Testis (tissue), 2 donors: ENCODE measurements at regions not wholly inside any gene's neighbourhood (a gene's known extent, or its start where the extent isn't known, plus 50 kb on each side); places are given as distances from the start of the nearest gene placed in this dataset.

Experiments used
- DNase-seq: peaks from one replicate; pipeline ENCODE4 v3.0.0-alpha.2; 2019
- H3K27ac ChIP-seq, 2 donors: fragments of 200-600 bp; sonication (generic); one replicate each; pipeline ENCODE4 v1.5.1; 2019
- H3K27me3 ChIP-seq: fragments of 200-600 bp; sonication (generic); one replicate; pipeline ENCODE4 v1.5.1; 2019
- H3K36me3 ChIP-seq: fragments of 200-600 bp; sonication (generic); one replicate; pipeline ENCODE4 v1.5.1; 2017; ENCODE audit warnings: low read depth; ENCODE audit errors: missing control alignments
- H3K4me1 ChIP-seq: fragments of 200-600 bp; sonication (generic); one replicate; pipeline ENCODE4 v1.5.1; 2019
- H3K4me3 ChIP-seq, 2 donors: fragments of 200-600 bp; sonication (generic); one replicate each; pipeline ENCODE4 v1.5.1; 2017 to 2019
- H3K9me3 ChIP-seq: fragments of 200-600 bp; sonication (generic); one replicate; pipeline ENCODE4 v1.5.1; 2017
- POLR2A ChIP-seq: fragments of 450-650 bp; IDR thresholded peaks from one replicate; pipeline ENCODE4 v1.6.1; 2017; ENCODE audit warnings: antibody characterized with exemption, mild to moderate bottlenecking, moderate library complexity
- WGBS, 2 donors: methylation state at CpG; one replicate each; pipeline ENCODE4 v1.1.5; 2018; 5-methylcytosine and 5-hydroxymethylcytosine counted together
- intact Hi-C: fragments of 100-400 bp; cut with DNase I; formaldehyde crosslinking; loops from one replicate; pipeline ENCODE4 v1.15.1; 2023; ENCODE audit warnings: low total_unique reads
- TF ChIP-seq, protein P1 (sequence below), 3 experiments: fragments of 450-650 bp in 2 of 3; fragments of 200-600 bp in 1 of 3; sonication (generic) in 1 of 3; IDR thresholded peaks; one replicate each; pipeline ENCODE4 v1.5.1; 2016 to 2019; ENCODE audit warnings: antibody characterized with exemption in 3 of 3, mild to moderate bottlenecking in 2 of 3, moderate library complexity in 1 of 3

DNA sequence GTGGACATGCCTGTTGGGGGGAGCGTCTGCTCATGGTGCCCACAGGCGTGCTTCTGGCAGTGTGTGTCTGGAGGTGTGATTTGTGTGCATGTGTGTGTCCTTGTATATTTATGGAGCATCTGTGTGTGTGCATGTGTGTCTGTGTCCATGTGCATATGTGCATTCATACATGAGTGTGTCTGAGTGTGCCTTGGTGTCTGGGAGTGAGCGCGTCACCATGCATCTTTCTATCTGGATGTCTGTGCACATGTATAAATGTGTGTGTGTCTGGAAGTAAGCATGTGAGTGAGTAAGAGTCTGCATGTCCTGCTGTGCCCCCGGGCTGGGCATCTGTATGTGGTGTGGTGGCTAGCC, 58.1 kb upstream of the PRR23E start:
- intact Hi-C loops, result no loop called here
- 68% methylated on average over 4 to 5 of the region's 5 CpGs for WGBS, 2 donors
- H3K27ac ChIP-seq, result peak overlapping the region; percentile 6 to 37

DNA sequence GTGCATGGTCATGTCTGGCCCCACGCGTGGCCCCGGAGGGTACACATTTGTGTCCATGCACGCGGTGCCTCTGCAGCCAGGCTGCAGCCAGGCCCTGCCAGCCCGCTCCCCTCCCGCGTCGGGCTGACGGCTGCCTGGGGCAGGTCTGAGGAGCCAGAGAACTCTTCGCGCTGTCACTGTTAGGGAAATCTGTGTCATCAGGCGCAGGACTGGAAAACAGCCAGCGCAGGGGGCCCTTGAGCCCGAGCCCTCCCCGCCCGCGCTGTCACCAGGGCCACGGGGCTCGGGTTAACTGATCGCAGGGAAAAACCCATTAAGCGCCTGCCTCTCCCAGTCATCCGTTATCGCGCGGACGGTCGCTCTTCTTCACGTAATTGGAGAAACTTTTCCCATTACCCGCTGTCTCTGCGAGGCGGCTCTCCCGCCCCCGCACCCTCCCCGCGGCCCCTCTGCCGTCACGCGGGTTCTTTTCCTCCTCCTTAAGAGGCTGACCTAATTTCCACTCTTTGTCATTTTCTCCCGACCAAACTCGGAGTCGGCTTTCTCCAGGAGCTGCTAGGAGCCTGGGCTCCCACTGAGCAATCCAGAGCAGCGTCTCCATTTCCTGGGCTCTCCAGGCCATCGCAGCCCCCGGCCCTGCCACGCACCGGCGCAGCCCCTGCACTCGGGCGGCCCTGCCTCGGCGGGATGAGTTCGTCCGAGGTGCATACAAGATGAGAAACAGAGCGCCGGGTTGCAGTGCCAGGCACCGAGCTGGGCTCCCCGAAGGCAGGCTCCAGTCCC, 57.5 kb upstream of the PRR23E start:
- Histone ChIP-seq H3K4me3 (peak overlapping the region; percentile 0 to 26), H3K4me1 (peaks cover 43% of the 10 kb centered on the region), H3K36me3 (no peaks in the 10 kb centered on the region), H3K9me3 (no peaks in the 10 kb centered on the region), H3K27me3 (no peaks in the 10 kb centered on the region), H3K27ac (peak overlapping the region; percentile 6 to 37)
- 0 to 4% methylated on average over 26 to 58 of the region's 58 CpGs for WGBS, 2 donors
- TF ChIP-seq POLR2A, result no peak
- TF ChIP-seq, protein P1, sequence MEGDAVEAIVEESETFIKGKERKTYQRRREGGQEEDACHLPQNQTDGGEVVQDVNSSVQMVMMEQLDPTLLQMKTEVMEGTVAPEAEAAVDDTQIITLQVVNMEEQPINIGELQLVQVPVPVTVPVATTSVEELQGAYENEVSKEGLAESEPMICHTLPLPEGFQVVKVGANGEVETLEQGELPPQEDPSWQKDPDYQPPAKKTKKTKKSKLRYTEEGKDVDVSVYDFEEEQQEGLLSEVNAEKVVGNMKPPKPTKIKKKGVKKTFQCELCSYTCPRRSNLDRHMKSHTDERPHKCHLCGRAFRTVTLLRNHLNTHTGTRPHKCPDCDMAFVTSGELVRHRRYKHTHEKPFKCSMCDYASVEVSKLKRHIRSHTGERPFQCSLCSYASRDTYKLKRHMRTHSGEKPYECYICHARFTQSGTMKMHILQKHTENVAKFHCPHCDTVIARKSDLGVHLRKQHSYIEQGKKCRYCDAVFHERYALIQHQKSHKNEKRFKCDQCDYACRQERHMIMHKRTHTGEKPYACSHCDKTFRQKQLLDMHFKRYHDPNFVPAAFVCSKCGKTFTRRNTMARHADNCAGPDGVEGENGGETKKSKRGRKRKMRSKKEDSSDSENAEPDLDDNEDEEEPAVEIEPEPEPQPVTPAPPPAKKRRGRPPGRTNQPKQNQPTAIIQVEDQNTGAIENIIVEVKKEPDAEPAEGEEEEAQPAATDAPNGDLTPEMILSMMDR (IDR thresholded peaks at IDR 0.05), result no peak
- DNase-seq, result peak; percentile 85
- intact Hi-C loops, result no loop called here

More for the DNA sequence above, 58.1 kb upstream of the PRR23E start:
- Histone ChIP-seq H3K4me3 (peak overlapping the region in 1 of 2 donors; percentile 26), H3K4me1 (peaks cover 43% of the 10 kb centered on the region), H3K9me3 (no peaks in the 10 kb centered on the region), H3K27me3 (no peaks in the 10 kb centered on the region), H3K36me3 (no peaks in the 10 kb centered on the region)
- no peak for DNase-seq
- TF ChIP-seq, protein P1 (IDR thresholded peaks at IDR 0.05), result no peak
- TF ChIP-seq POLR2A, result no peak

DNA sequence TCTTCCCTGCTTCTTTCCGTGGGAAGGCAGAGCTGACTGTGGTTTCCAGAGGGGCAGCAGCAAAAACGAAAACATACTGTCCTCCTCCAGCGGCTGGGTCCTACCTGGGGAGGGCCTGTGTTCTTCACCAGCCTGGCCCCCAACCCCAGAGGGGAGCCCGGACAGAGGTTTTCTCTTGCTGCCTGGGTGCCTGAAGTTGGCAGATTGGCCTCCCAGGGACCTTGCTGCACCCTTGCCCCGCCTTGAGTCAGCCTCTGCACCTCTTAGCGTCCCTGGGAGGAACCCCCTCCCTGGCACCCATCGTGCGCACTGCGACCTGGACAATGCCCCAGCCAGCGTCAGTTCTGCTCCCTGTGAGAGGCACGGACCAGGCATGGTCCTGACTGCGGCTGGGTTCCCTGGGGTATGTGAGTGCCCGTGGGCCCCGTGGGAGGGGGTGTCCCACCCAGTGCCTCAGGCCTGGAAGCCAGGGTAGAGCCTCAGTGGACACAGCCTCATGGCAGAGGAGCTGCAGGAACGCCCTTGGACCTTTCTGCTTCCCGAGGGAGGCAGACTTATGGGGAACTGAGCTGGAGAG, 56.8 kb upstream of the PRR23E start:
- H3K4me3 ChIP-seq, result peak overlapping the region in 1 of 2 donors; percentile 26
- H3K27ac ChIP-seq, result peak overlapping the region; percentile 6 to 37
- no peaks in the 10 kb centered on the region for H3K36me3 ChIP-seq
- H3K9me3 ChIP-seq, result no peaks in the 10 kb centered on the region
- 33 to 65% methylated on average over 4 to 16 of the region's 16 CpGs for WGBS, 2 donors
- intact Hi-C loops, result no loop called here
- H3K27me3 ChIP-seq, result no peaks in the 10 kb centered on the region
- H3K4me1 ChIP-seq, result peaks cover 43% of the 10 kb centered on the region
- TF ChIP-seq POLR2A, result no peak
- TF ChIP-seq, protein P1 (IDR thresholded peaks at IDR 0.05), result no peak
- no peak for DNase-seq

DNA sequence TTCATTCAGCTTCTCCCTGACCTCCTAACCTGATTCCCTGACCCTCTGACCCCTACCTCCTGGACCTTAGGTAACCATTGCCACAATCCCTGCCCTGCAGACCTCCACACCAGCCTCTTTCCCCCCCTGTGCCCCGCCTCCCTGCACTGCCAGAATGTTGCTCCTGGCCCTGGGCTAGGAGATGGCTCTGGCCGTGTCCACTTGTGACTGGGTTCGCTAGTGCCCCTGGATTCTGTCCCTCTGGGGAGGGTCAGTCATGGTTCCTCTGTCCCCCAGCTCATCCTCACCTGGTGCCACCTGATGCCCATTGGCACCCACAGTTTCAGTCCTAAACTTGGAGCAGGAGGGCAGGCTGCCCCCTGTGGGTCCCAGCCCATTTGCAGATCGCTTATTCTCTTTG, 56.2 kb upstream of the PRR23E start:
- H3K4me1 ChIP-seq, result peaks cover 40% of the 10 kb centered on the region

More for the DNA sequence above, 56.2 kb upstream of the PRR23E start:
- no peak for TF ChIP-seq POLR2A
- TF ChIP-seq, protein P1 (IDR thresholded peaks at IDR 0.05), result no peak
- H3K36me3 ChIP-seq, result no peaks in the 10 kb centered on the region
- H3K27me3 ChIP-seq, result no peaks in the 10 kb centered on the region
- no peak for DNase-seq
- no peak overlapping the region for H3K4me3 ChIP-seq
- intact Hi-C loops, result no loop called here
- H3K27ac ChIP-seq, result peak overlapping the region in 1 of 2 donors; percentile 37
- 90 to 93% methylated on average over 4 of the region's 4 CpGs for WGBS, 2 donors
- no peaks in the 10 kb centered on the region for H3K9me3 ChIP-seq
